Osteoblast (primary cell): ENCODE measurements at regions not wholly inside any gene's neighbourhood (a gene's known extent, or its start where the extent isn't known, plus 50 kb on each side); places are given as distances from the start of the nearest gene placed in this dataset.

ENCODE experiments used
- DNase-seq: peaks from one replicate; pipeline ENCODE4 v3.0.0; 2011; ENCODE audit warnings: low spot score, mixed read lengths; ENCODE audit not compliant: insufficient read length; ENCODE audit errors: missing footprints
- H2AFZ ChIP-seq: 2 replicates; pipeline ENCODE4 v1.6.0; 2011; ENCODE audit warnings: mild to moderate bottlenecking, low read length
- H3K27ac ChIP-seq: 2 replicates; pipeline ENCODE4 v1.5.1; 2011; ENCODE audit warnings: mild to moderate bottlenecking, low read depth, low read length, moderate library complexity
- H3K27me3 ChIP-seq: 2 replicates; pipeline ENCODE4 v1.6.0; 2012; ENCODE audit warnings: mild to moderate bottlenecking, control low read depth, inconsistent platforms, low read length, moderate library complexity; ENCODE audit not compliant: insufficient read depth
- H3K36me3 ChIP-seq: 2 replicates; pipeline ENCODE4 v1.5.1; 2011; ENCODE audit warnings: mild to moderate bottlenecking, low read length, control low read depth, moderate library complexity; ENCODE audit not compliant: insufficient read depth
- H3K4me1 ChIP-seq: 2 replicates; pipeline ENCODE4 v1.5.1; 2011; ENCODE audit warnings: mild to moderate bottlenecking, low read length, control low read depth, moderate library complexity; ENCODE audit not compliant: insufficient read depth
- H3K4me2 ChIP-seq: 2 replicates; pipeline ENCODE4 v1.6.0; 2011; ENCODE audit warnings: mild to moderate bottlenecking, low read length; ENCODE audit not compliant: insufficient read depth
- H3K4me3 ChIP-seq: fragments of 200-600 bp; sonication (generic); 3 replicates; pipeline ENCODE4 v1.5.1; 2012; ENCODE audit warnings: mild to moderate bottlenecking, low read length, inconsistent platforms; ENCODE audit not compliant: insufficient read depth
- H3K79me2 ChIP-seq: 2 replicates; pipeline ENCODE4 v1.6.0; 2012; ENCODE audit warnings: mild to moderate bottlenecking, low read length, control low read depth, inconsistent platforms; ENCODE audit not compliant: insufficient read depth
- H3K9me3 ChIP-seq: 2 replicates; pipeline ENCODE4 v1.5.1; 2011; ENCODE audit warnings: low read depth, low read length, control low read depth
- H4K20me1 ChIP-seq: 2 replicates; pipeline ENCODE4 v1.6.0; 2012; ENCODE audit warnings: mild to moderate bottlenecking, low read length, control low read depth; ENCODE audit not compliant: insufficient read depth
- TF ChIP-seq, protein P1 (sequence below): IDR thresholded peaks from 2 replicates; pipeline ENCODE4 v1.5.1; 2011; ENCODE audit warnings: mild to moderate bottlenecking, low read depth, low read length, moderate library complexity; ENCODE audit errors: extremely low read depth

DNA sequence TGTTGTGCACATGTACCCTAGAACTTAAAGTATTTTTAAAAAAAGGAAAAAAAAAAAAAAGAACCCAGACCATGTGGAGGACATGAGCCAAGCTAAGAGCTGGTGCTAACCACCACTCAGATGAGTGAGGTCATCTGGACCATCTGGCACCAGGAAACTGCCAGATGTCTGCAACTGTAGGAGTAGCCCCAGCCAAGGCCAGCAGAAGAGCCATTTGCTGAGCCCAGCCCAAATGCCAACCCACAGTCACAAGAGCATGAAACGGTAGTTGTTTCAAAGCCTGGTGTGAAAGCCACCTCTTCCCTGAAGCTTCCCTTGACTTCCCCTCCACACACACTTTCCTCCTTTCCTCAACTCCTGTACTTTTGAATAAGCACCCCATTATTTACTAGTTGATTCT lies 69.2 kb upstream of the FCN1 start:
- Histone ChIP-seq H3K79me2 (no peaks in the 10 kb centered on the region), H3K27ac (no peak overlapping the region), H3K9me3 (no peaks in the 10 kb centered on the region), H3K4me3 (no peak overlapping the region), H3K4me1 (no peaks in the 10 kb centered on the region), H3K4me2 (no peak overlapping the region), H2AFZ (no peak overlapping the region), H3K36me3 (no peaks in the 10 kb centered on the region), H3K27me3 (no peaks in the 10 kb centered on the region), H4K20me1 (no peaks in the 10 kb centered on the region)
- DNase-seq, result peak; percentile 45
- TF ChIP-seq, protein P1, sequence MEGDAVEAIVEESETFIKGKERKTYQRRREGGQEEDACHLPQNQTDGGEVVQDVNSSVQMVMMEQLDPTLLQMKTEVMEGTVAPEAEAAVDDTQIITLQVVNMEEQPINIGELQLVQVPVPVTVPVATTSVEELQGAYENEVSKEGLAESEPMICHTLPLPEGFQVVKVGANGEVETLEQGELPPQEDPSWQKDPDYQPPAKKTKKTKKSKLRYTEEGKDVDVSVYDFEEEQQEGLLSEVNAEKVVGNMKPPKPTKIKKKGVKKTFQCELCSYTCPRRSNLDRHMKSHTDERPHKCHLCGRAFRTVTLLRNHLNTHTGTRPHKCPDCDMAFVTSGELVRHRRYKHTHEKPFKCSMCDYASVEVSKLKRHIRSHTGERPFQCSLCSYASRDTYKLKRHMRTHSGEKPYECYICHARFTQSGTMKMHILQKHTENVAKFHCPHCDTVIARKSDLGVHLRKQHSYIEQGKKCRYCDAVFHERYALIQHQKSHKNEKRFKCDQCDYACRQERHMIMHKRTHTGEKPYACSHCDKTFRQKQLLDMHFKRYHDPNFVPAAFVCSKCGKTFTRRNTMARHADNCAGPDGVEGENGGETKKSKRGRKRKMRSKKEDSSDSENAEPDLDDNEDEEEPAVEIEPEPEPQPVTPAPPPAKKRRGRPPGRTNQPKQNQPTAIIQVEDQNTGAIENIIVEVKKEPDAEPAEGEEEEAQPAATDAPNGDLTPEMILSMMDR, result no peak

DNA sequence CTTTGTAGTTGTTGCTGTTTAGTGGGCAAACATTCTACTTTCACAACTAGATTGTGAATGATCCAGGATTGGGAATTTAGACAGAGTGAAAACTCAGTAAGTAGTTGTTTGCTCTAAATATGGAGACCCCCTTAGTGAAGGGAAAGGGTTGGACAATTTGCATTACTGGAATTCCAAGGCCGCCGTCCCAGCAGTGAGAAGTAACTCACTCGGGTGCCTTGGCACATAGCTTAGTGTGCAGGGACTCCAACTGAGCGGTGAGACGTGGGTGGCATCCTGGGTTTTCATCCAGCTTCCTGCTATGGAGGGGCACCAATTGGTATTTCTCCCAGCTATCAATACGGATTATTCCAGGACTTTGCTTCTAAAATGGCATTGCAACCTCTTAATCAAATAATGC lies 69.7 kb upstream of the FCN1 start:
- Histone ChIP-seq H3K27me3 (no peaks in the 10 kb centered on the region), H3K4me2 (no peak overlapping the region), H3K9me3 (no peaks in the 10 kb centered on the region), H2AFZ (no peak overlapping the region), H4K20me1 (no peaks in the 10 kb centered on the region), H3K79me2 (no peaks in the 10 kb centered on the region), H3K4me1 (no peaks in the 10 kb centered on the region), H3K27ac (no peak overlapping the region), H3K4me3 (no peak overlapping the region), H3K36me3 (no peaks in the 10 kb centered on the region)
- peak; percentile 36 for DNase-seq
- TF ChIP-seq, protein P1, result no peak

DNA sequence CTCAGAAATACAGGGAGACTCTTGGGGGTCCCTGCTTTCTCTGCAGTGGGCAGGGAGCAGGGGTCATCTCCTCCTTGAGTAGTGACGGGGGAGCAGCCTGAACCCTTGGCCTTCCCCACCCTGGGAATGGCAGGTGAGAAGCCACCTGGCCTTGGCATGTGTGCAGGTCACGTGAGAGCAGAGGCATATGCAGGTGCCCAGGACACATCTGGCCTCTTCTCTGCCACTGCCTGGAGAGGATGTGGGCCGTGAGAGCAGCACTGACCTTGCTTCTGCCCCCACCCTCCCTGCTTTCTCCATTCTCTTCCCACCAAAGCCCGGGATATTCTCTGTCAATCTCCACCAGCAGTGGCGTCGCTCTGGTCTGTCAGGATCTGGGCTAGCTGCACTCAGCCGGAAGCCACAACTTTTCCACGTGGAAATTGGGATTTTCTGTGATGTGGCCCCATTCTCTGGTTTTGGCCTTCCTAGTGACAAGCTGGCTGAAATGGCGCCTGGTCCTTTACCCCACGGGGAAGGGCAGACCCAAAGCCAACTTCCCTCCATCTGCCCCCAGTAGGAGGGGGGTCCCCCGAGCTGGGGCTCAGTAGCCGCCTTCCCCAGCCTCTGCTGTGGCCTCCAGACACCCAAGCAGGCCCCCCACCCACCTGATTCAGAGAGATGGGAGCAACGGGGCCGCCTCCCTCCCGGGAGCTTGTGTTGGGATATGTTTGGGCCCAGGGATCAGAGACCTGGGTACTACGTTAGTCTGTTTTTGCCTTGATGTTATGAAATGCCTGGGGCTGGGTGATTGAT lies 70.4 kb upstream of the FCN1 start:
- no peaks in the 10 kb centered on the region for H3K4me1 ChIP-seq
- H3K4me3 ChIP-seq, result no peak overlapping the region
- TF ChIP-seq, protein P1, result no peak
- no peaks in the 10 kb centered on the region for H3K9me3 ChIP-seq
- H3K36me3 ChIP-seq, result no peaks in the 10 kb centered on the region
- H4K20me1 ChIP-seq, result no peaks in the 10 kb centered on the region
- H3K79me2 ChIP-seq, result no peaks in the 10 kb centered on the region
- H3K27me3 ChIP-seq, result no peaks in the 10 kb centered on the region
- no peak overlapping the region for H3K27ac ChIP-seq
- peak; percentile 64 for DNase-seq
- H3K4me2 ChIP-seq, result no peak overlapping the region
- no peak overlapping the region for H2AFZ ChIP-seq

DNA sequence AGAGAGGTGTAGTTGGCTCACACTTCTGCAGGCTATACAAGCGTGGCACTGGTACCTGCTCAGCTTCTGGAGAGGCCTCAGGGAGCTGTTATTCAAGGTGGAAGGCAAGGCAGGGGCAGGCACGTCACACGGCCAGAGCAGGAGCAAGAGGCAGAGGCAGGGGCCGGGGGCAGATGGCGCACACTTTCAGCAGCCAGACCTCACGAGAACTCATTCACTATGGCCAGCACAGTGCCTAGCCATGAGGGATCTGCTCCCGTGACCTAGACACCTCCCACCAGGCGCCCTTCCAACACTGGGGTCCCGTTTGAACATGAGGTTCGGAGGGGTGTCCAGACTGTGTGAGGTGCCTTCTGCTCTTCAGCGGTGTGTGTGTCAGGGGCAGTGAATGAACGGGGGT lies 71.0 kb upstream of the FCN1 start:
- H3K79me2 ChIP-seq, result no peaks in the 10 kb centered on the region
- H3K4me3 ChIP-seq, result no peak overlapping the region
- no peak overlapping the region for H3K4me2 ChIP-seq
- H3K9me3 ChIP-seq, result no peaks in the 10 kb centered on the region
- H3K4me1 ChIP-seq, result no peaks in the 10 kb centered on the region
- no peak overlapping the region for H2AFZ ChIP-seq
- H3K27ac ChIP-seq, result no peak overlapping the region
- no peaks in the 10 kb centered on the region for H4K20me1 ChIP-seq
- no peaks in the 10 kb centered on the region for H3K27me3 ChIP-seq
- no peaks in the 10 kb centered on the region for H3K36me3 ChIP-seq
- DNase-seq, result no peak
- TF ChIP-seq, protein P1, result no peak
